ENCODE measurements at regions not wholly inside any gene's neighbourhood (a gene's known extent, or its start where the extent isn't known, plus 50 kb on each side); places are given as distances from the start of the nearest gene placed in this dataset.

- intact Hi-C loops (cut with DNase I), result no loop called here
These were observed 148.2 kb upstream of the HNRNPA3 start for GRCh38 chr2:177064422-177064821.

GRCh38 chr2:177068967-177069366 is 143.6 kb upstream of the HNRNPA3 start:
- intact Hi-C loops (cut with DNase I), result no loop called here
- Histone ChIP-seq H3K27me3 (peaks cover 0 to 18% (median 2%) of the 10 kb centered on the region in 7 donors), H3K9me3 (no peaks in the 10 kb centered on the region), H3K27ac (no peak overlapping the region), H3K4me1 (no peaks in the 10 kb centered on the region), H3K36me3 (no peaks in the 10 kb centered on the region), H3K4me3 (no peak overlapping the region)
- 86 to 97% methylated on average over 1 of the region's 1 CpG for WGBS, 2 donors
- TF ChIP-seq CTCF (IDR thresholded peaks at IDR 0.05), result no peak
- ATAC-seq (no peak), DNase-seq (no peak)

More at GRCh38 chr2:177064422-177064821, 148.2 kb upstream of the HNRNPA3 start:
- DNase-seq (no peak), ATAC-seq (no peak)
- Histone ChIP-seq H3K27me3 (peaks cover 0 to 11% (median 0%) of the 10 kb centered on the region in 7 donors), H3K4me1 (no peaks in the 10 kb centered on the region), H3K4me3 (no peak overlapping the region), H3K9me3 (no peaks in the 10 kb centered on the region), H3K27ac (no peak overlapping the region), H3K36me3 (no peaks in the 10 kb centered on the region)
- no peak for TF ChIP-seq CTCF (IDR thresholded peaks at IDR 0.05)
- 68 to 69% methylated on average over 4 of the region's 4 CpGs for WGBS, 2 donors

GRCh38 chr2:177072090-177072489 is 140.5 kb upstream of the HNRNPA3 start:
- Histone ChIP-seq H3K36me3 (no peaks in the 10 kb centered on the region), H3K4me1 (no peaks in the 10 kb centered on the region), H3K9me3 (no peaks in the 10 kb centered on the region), H3K27ac (no peak overlapping the region), H3K27me3 (peaks cover 0 to 14% (median 5%) of the 10 kb centered on the region in 7 donors), H3K4me3 (no peak overlapping the region)
- WGBS, 2 donors, result 67 to 84% methylated on average over 2 of the region's 2 CpGs
- no peak for DNase-seq
- ATAC-seq, result no peak
- TF ChIP-seq CTCF (IDR thresholded peaks at IDR 0.05), result no peak
- intact Hi-C loops (cut with DNase I), result no loop called here

- Histone ChIP-seq H3K27me3 (peaks cover 0 to 11% (median 5%) of the 10 kb centered on the region in 7 donors), H3K4me1 (no peaks in the 10 kb centered on the region), H3K4me3 (no peak overlapping the region), H3K36me3 (no peaks in the 10 kb centered on the region), H3K27ac (no peak overlapping the region), H3K9me3 (no peaks in the 10 kb centered on the region)
- ATAC-seq, result no peak
- no peak for TF ChIP-seq CTCF (IDR thresholded peaks at IDR 0.05)
- DNase-seq, result no peak
- intact Hi-C loops (cut with DNase I), result no loop called here
These were observed 139.0 kb upstream of the HNRNPA3 start for GRCh38 chr2:177073611-177074010.

Data from heart right ventricle (tissue), 16 donors.